ENCODE measurements at regions not wholly inside any gene's neighbourhood (a gene's known extent, or its start where the extent isn't known, plus 50 kb on each side); places are given as distances from the start of the nearest gene placed in this dataset.

DNA sequence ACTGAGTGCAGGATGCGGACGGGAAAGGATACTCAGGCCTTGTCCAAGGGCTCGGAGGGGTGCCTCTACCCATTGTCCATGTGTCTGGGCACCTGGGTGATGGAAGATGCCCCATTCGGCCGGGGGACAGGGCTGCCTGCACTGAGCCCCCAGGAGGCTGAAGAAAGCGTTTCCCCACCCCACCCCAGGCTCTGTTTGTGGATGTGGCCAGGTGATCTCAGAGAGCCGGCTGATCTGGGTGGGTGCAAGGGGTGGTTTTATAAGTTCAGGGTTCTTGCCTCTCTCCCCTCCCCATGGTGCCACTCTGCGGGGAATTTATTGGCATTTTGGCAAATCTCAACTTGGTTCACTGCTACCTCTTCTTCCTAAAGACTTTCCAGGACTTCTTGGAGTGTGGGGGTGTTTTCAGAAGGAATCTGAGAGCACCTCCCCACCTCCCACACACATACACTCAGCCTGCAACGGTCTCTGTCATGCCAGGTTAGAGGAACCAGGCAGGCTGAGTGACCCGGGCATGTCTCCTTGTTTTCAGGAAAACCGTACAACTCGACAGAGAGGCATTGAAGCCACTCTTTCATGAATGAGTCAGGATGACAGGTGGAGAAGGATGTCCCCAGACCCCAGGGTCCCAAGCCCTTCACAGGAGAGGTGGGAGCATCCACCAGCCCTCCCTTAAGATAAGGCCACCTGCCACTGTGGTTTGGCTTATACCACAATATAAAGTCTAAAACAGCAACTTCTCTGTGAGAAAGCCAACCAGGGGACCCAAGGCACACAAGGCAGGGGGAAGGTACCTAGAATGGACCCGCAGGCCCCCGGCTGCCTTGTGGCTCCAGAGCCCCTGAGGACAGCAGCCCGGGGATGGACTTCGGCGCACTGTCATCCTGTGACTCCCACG lies 174.9 kb downstream of the ETS2 start:
- FAIRE-seq = no peak
- DNase-seq (ENCODE audit: insufficient read length, low spot score) = no peak
- TF ChIP-seq, protein P1, sequence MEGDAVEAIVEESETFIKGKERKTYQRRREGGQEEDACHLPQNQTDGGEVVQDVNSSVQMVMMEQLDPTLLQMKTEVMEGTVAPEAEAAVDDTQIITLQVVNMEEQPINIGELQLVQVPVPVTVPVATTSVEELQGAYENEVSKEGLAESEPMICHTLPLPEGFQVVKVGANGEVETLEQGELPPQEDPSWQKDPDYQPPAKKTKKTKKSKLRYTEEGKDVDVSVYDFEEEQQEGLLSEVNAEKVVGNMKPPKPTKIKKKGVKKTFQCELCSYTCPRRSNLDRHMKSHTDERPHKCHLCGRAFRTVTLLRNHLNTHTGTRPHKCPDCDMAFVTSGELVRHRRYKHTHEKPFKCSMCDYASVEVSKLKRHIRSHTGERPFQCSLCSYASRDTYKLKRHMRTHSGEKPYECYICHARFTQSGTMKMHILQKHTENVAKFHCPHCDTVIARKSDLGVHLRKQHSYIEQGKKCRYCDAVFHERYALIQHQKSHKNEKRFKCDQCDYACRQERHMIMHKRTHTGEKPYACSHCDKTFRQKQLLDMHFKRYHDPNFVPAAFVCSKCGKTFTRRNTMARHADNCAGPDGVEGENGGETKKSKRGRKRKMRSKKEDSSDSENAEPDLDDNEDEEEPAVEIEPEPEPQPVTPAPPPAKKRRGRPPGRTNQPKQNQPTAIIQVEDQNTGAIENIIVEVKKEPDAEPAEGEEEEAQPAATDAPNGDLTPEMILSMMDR (IDR thresholded peaks at IDR 0.05; ENCODE audit: insufficient read depth, missing control alignments) = no peak

DNA sequence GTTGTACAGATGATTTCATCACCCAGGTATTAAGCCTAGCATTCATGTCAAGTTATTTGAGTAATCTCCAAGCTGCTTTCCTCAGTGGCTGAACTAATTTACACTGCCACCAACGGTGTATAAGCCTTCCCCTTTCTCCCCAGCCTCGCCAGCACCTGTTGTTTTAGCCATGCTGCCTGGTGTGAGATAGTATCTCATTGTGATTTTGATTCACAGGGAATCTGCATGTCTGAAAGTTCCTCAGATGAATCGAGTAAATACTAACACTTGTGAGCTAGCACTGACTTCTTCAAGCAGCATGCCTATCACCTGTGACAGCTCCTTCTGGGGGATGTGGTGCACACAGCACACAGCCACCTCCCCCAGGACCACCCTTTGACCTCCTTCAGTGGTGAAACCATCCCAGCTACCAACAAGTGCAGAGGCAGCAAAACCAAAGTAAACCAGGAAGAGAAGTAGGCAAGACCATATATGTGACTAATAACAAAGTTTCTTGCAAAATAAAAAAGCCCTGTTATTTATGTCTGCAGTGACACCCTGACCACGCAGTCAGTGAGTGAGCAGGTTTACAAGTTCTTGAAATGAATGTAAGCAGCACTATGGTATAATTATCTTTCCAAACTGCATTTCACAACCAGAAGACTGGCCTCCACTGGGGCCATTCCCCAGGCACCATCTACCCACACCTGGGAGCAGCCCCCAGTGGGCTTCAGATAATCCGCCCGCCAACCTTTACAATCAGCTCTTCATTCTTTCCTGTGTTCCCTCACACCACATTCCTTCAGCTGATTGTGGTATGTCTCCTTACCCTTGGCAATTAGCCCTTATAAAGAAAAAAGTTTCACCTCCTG lies 173.8 kb downstream of the ETS2 start:
- TF ChIP-seq, protein P1 (IDR thresholded peaks at IDR 0.05; ENCODE audit: insufficient read depth, missing control alignments) = no peak
- no peak for FAIRE-seq

DNA sequence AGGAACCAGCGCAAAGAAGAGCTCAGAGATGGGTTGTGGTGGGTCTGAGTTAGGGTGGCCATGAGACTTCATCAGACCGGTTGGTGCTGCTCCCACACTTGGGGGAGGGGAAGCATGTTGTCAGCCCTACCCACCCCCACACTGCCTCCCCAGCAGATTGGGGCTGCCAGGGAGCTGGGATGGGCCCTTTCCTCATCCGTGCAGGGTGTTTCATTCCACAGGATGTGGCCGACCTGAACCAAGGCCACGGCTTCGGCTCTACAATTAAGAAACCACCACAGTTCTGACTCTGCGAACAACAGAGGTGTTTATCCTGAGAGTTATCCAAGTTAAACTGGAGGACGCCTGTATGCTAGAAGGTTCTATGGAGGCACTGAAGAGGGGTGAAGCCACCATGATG lies 171.2 kb downstream of the ETS2 start:
- TF ChIP-seq, protein P1 (IDR thresholded peaks at IDR 0.05; ENCODE audit: insufficient read depth, missing control alignments) = no peak
- FAIRE-seq (no peak), DNase-seq (ENCODE audit: insufficient read length, low spot score) (no peak)

More for the DNA sequence above, 173.8 kb downstream of the ETS2 start:
- DNase-seq (ENCODE audit: insufficient read length, low spot score) = no peak

DNA sequence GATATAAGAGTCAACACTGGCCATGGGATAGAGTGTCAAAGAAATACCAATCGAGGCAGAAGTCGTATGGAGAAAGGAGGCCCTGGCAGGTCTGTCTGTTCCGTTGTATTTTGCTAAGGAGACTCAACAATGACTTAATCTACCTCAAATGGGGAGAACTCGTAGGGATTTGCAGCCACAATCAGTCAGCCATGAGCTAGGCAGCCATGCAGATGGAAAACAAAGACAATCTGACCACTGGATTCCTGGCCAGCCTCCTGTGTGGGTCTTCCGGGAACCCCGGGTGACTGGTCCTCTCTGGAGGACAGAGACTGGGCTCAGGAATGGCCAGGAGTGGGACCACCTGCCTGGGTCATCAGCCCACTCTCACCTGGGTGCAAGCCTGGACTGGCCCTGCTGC lies 167.8 kb downstream of the ETS2 start:
- FAIRE-seq = no peak
- TF ChIP-seq, protein P1 (IDR thresholded peaks at IDR 0.05; ENCODE audit: insufficient read depth, missing control alignments) = no peak

DNA sequence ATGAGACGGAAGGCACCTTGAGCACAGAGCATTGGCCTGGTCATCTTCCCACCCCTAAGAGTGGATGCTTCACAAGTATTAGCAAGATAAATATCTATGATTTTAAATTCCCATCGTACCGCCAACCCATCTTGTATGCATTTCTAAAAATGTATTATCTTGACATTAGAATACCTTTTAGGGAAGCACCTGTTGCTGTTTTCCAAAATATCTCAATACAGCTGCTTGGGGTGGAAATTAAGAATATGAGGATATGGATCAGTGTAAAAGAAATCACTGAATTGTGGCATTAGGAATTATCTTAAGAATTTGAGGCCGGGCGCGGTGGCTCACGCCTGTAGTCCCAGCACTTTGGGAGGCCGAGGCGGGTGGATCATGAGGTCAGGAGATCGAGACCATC lies 166.3 kb downstream of the ETS2 start:
- TF ChIP-seq, protein P1 (IDR thresholded peaks at IDR 0.05; ENCODE audit: insufficient read depth, missing control alignments) = no peak
- DNase-seq (ENCODE audit: insufficient read length, low spot score) = no peak
- no peak for FAIRE-seq

More for the DNA sequence above, 167.8 kb downstream of the ETS2 start:
- no peak for DNase-seq (ENCODE audit: insufficient read length, low spot score)

DNA sequence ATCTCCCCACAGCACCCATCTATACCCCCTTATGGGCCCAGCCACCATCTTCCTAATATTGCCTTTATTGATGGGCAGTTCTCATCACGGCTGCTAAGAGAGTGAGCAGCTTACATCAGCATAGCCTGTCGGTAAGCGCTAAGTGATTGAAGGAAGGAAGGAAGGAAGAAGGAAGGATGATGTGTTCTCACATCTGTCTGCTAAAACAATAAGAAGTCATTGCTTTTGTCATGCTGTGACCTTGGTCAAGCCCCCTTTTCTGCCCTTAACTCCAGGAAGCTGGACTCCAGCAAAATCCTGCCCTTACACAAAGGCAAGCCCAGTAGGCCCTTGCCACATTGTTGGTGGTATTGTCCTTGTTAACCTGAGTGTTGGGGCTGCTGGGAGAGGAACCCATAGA lies 165.0 kb downstream of the ETS2 start:
- no peak for FAIRE-seq
- no peak for DNase-seq (ENCODE audit: insufficient read length, low spot score)
- TF ChIP-seq, protein P1 (IDR thresholded peaks at IDR 0.05; ENCODE audit: insufficient read depth, missing control alignments) = no peak
